Erythroblast (primary cell): ENCODE measurements at regions not wholly inside any gene's neighbourhood (a gene's known extent, or its start where the extent isn't known, plus 50 kb on each side); places are given as distances from the start of the nearest gene placed in this dataset.

Experiments
- GATA1 ChIP-seq: IDR thresholded peaks from 2 replicates; pipeline ENCODE4 v1.6.1; 2011; ENCODE audit warnings: low read depth, mild to moderate bottlenecking, control low read depth, low read length, moderate library complexity
- POLR2A ChIP-seq: IDR thresholded peaks from 2 replicates; pipeline ENCODE4 v1.6.1; 2011; ENCODE audit warnings: mild to moderate bottlenecking, low read length

- TF ChIP-seq POLR2A (no peak), GATA1 (no peak)
These were observed 70.8 kb upstream of the TMCC3 start for GRCh38 chr12:94721173-94721572.
